Liver (tissue), 8 donors: ENCODE measurements at regions not wholly inside any gene's neighbourhood (a gene's known extent, or its start where the extent isn't known, plus 50 kb on each side); places are given as distances from the start of the nearest gene placed in this dataset.

Experiments
- DNase-seq: peaks from one replicate; pipeline ENCODE4 v3.0.0-alpha.2; 2017; ENCODE audit warnings: low spot score
- H3K27ac ChIP-seq, 2 donors: one replicate each; pipeline ENCODE4 v1.7.0; 2013; ENCODE audit warnings: inconsistent platforms in 2 of 2, low read length in 2 of 2, control low read depth in 1 of 2, low read depth in 1 of 2, mild to moderate bottlenecking in 1 of 2
- H3K27me3 ChIP-seq, 4 donors: one replicate each; pipeline versions ENCODE4 v1.6.1 to v1.7.0; 2013; ENCODE audit warnings: low read length in 3 of 4, inconsistent platforms in 1 of 4, mild to moderate bottlenecking in 1 of 4, moderate library complexity in 1 of 4; ENCODE audit not compliant: control insufficient read depth in 4 of 4, insufficient read depth in 4 of 4
- H3K36me3 ChIP-seq, 4 donors: one replicate each; pipeline versions ENCODE4 v1.6.1 to v1.7.0; 2013; ENCODE audit warnings: low read length in 3 of 4, mild to moderate bottlenecking in 3 of 4, low read depth in 1 of 4, moderate library complexity in 1 of 4; ENCODE audit not compliant: control insufficient read depth in 4 of 4, insufficient read depth in 3 of 4
- H3K4me1 ChIP-seq, 4 donors: one replicate each; pipeline versions ENCODE4 v1.6.1 to v1.7.0; 2013; ENCODE audit warnings: low read length in 3 of 4, mild to moderate bottlenecking in 3 of 4, moderate library complexity in 1 of 4; ENCODE audit not compliant: control insufficient read depth in 4 of 4, insufficient read depth in 4 of 4
- H3K4me3 ChIP-seq, 3 donors: one replicate each; pipeline versions ENCODE4 v1.6.1 to v1.7.0; 2013; ENCODE audit warnings: low read length in 3 of 3, control low read depth in 1 of 3, low read depth in 1 of 3, mild to moderate bottlenecking in 1 of 3
- H3K9ac ChIP-seq, 2 donors: one replicate each; pipeline ENCODE4 v1.7.0; 2013; ENCODE audit warnings: low read length in 2 of 2, mild to moderate bottlenecking in 2 of 2, moderate library complexity in 2 of 2, control low read depth in 1 of 2, low read depth in 1 of 2
- H3K9me3 ChIP-seq, 4 donors: one replicate each; pipeline versions ENCODE4 v1.6.1 to v1.7.0; 2013; ENCODE audit warnings: low read length in 3 of 4; ENCODE audit not compliant: control insufficient read depth in 4 of 4
- EGR1 ChIP-seq, 2 donors: IDR thresholded peaks; 2 replicates each; pipeline ENCODE4 v1.6.1; 2016 to 2018; ENCODE audit warnings: antibody characterized with exemption in 2 of 2, low read depth in 2 of 2
- FOXA2 ChIP-seq: IDR thresholded peaks from 2 replicates; pipeline ENCODE4 v1.6.1; 2016; ENCODE audit warnings: antibody characterized with exemption
- GABPA ChIP-seq, 2 donors: IDR thresholded peaks in 1 of 2; conservative IDR thresholded peaks in 1 of 2; 2 replicates each; pipeline ENCODE4 v1.6.1; 2016; ENCODE audit warnings: antibody characterized with exemption in 2 of 2, mild to moderate bottlenecking in 1 of 2, moderate library complexity in 1 of 2
- HNF4A ChIP-seq, 2 donors: conservative IDR thresholded peaks; 2 replicates each; pipeline ENCODE4 v1.6.1; 2016; ENCODE audit warnings: antibody characterized with exemption in 2 of 2, mild to moderate bottlenecking in 2 of 2
- HNF4G ChIP-seq: IDR thresholded peaks from 2 replicates; pipeline ENCODE4 v1.6.1; 2016; ENCODE audit warnings: antibody characterized with exemption
- NR2F2 ChIP-seq: IDR thresholded peaks from 2 replicates; pipeline ENCODE4 v1.6.1; 2016; ENCODE audit warnings: antibody characterized with exemption
- RAD21 ChIP-seq, 2 donors: IDR thresholded peaks; 2 replicates each; pipeline ENCODE4 v1.6.1; 2016; ENCODE audit warnings: antibody characterized with exemption in 2 of 2, mild to moderate bottlenecking in 2 of 2
- REST ChIP-seq: IDR thresholded peaks from 2 replicates; pipeline ENCODE4 v1.6.1; 2016; ENCODE audit warnings: antibody characterized with exemption, mild to moderate bottlenecking
- RXRA ChIP-seq, 2 donors: IDR thresholded peaks; 2 replicates each; pipeline ENCODE4 v1.6.1; 2017 to 2018; ENCODE audit warnings: antibody characterized with exemption in 2 of 2, mild to moderate bottlenecking in 1 of 2
- SP1 ChIP-seq: IDR thresholded peaks from 2 replicates; pipeline ENCODE4 v1.6.1; 2018; ENCODE audit warnings: antibody characterized with exemption, mild to moderate bottlenecking
- TAF1 ChIP-seq: conservative IDR thresholded peaks from 2 replicates; pipeline ENCODE4 v1.6.1; 2016; ENCODE audit warnings: antibody characterized with exemption, mild to moderate bottlenecking
- YY1 ChIP-seq: IDR thresholded peaks from 2 replicates; pipeline ENCODE4 v1.6.1; 2016; ENCODE audit warnings: antibody characterized with exemption, mild to moderate bottlenecking
- ZBTB33 ChIP-seq: IDR thresholded peaks from 2 replicates; pipeline ENCODE4 v1.6.1; 2016; ENCODE audit warnings: antibody characterized with exemption
- WGBS: extraction: QIAGEN DNeasy Blood & Tissue Kit; methylation state at CpG from one replicate; pipeline ENCODE4 v1.1.7; 2013; 5-methylcytosine and 5-hydroxymethylcytosine counted together
- TF ChIP-seq, protein P1 (sequence below): fragments of 150-350 bp; IDR thresholded peaks from 2 replicates; pipeline ENCODE4 v1.5.1; 2017; ENCODE audit warnings: improper control_type of control experiment, low read depth, low read length; ENCODE audit not compliant: missing input control
- TF ChIP-seq, protein P2 (sequence below): IDR thresholded peaks from 2 replicates; pipeline ENCODE4 v1.6.1; 2016; ENCODE audit warnings: antibody characterized with exemption
- donor health status: healthy.
- donor health status: healthy.
- donor health status: healthy.
- donor health status: healthy.
- donor health status: healthy.

DNA sequence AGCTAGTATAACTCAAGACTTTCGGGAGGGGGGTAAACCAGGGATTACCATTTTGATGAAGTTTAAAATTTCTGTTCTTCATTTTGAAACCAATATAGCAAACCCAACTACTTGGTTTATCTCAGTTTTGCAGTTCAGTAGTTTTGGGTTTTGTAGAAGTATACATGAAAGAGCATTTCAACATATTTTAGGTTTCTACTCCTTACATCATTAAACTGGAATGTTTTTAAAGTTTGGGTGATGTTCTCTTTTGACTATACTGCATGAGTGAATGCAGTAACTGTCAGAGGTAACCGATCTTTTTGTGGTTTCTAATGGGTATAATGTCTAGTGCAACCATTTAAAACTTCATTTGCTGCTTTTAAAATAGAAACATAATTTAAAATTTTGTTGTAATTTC, 248.3 kb upstream of the MAD2L1 start (continued):
- TF ChIP-seq, protein P1, sequence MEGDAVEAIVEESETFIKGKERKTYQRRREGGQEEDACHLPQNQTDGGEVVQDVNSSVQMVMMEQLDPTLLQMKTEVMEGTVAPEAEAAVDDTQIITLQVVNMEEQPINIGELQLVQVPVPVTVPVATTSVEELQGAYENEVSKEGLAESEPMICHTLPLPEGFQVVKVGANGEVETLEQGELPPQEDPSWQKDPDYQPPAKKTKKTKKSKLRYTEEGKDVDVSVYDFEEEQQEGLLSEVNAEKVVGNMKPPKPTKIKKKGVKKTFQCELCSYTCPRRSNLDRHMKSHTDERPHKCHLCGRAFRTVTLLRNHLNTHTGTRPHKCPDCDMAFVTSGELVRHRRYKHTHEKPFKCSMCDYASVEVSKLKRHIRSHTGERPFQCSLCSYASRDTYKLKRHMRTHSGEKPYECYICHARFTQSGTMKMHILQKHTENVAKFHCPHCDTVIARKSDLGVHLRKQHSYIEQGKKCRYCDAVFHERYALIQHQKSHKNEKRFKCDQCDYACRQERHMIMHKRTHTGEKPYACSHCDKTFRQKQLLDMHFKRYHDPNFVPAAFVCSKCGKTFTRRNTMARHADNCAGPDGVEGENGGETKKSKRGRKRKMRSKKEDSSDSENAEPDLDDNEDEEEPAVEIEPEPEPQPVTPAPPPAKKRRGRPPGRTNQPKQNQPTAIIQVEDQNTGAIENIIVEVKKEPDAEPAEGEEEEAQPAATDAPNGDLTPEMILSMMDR = no peak
- TF ChIP-seq NR2F2 (no peak), GABPA (IDR thresholded peaks at IDR 0.05 in 1 of 2, conservative IDR thresholded peaks at IDR 0.05 in 1 of 2) (no peak), SP1 (no peak), TAF1 (no peak)

DNA sequence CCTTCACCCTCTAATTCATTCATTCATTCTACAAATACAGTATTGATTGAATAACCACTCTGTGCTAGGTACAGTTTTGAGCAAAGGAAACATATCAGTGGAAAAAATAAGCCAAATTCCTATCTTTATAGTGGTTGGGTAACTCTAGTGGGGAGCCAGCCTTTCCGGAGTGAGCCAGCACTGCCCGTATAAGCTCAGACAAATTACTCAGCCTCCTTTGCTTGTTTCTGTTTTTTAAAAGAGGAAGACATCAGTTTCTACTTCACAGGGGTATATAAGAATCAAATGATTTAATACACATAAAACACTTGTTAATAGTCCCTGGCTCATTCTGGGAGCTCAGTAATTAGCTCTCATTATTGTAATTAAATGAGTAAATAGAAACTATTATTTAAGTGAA, 238.2 kb upstream of the MAD2L1 start:
- Histone ChIP-seq H3K4me1 (no peaks in the 10 kb centered on the region), H3K9me3 (no peaks in the 10 kb centered on the region), H3K9ac (no peak overlapping the region), H3K27me3 (no peaks in the 10 kb centered on the region), H3K36me3 (no peaks in the 10 kb centered on the region), H3K27ac (no peak overlapping the region), H3K4me3 (no peak overlapping the region)
- DNase-seq = no peak
- WGBS = 60% methylated on average over 2 of the region's 2 CpGs
- TF ChIP-seq YY1 (no peak), RXRA (IDR thresholded peaks at IDR 0.05) (no peak), SP1 (no peak), EGR1 (IDR thresholded peaks at IDR 0.05; ENCODE audit: low read depth in 2 of 2) (no peak), ZBTB33 (no peak), REST (no peak), FOXA2 (no peak), RAD21 (IDR thresholded peaks at IDR 0.05) (no peak), HNF4G (no peak), HNF4A (conservative IDR thresholded peaks at IDR 0.05) (no peak), TAF1 (no peak)
- TF ChIP-seq, protein P1 = no peak
- TF ChIP-seq, protein P2, sequence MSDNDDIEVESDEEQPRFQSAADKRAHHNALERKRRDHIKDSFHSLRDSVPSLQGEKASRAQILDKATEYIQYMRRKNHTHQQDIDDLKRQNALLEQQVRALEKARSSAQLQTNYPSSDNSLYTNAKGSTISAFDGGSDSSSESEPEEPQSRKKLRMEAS = no peak
